K562 (cell line): ENCODE measurements at regions not wholly inside any gene's neighbourhood (a gene's known extent, or its start where the extent isn't known, plus 50 kb on each side); places are given as distances from the start of the nearest gene placed in this dataset.

Experiments
- ATAC-seq: fragments of 200-7000 bp; cut with Tn5 transposase; 3 replicates; pipeline ENCODE4 v1.9.1; 2020; ENCODE audit warnings: moderate library complexity
- BruUV-seq: library from RNA; stranded (reverse); fragments of 400-500 nt; replicated peaks from 2 replicates; lab custom pipeline; 2021; lab: Mats Ljungman, UMichigan
- CTCF ChIA-PET: fragments of 300-600 bp; formaldehyde crosslinking; extraction: SDS; loops from one replicate; lab custom pipeline; 2021; ENCODE audit warnings: low intra/inter-chr PET ratio; lab: Yijun Ruan, JAX
- POLR2A ChIA-PET: fragments of 300-600, 350-650 bp; sonication (Branson Sonifier 250); formaldehyde crosslinking; extraction: SDS; loops from one replicate; lab custom pipeline; 2021; ENCODE audit warnings: antibody characterized with exemption, inconsistent platforms; lab: Yijun Ruan, JAX
- DNase-seq, 4 experiments: peaks; one replicate each; pipeline versions ENCODE4 v3.0.0 to v3.0.0-alpha.2; 2011 to 2018; ENCODE audit warnings: low spot score in 3 of 4, mixed read lengths in 3 of 4; ENCODE audit errors: extremely low read depth in 1 of 4
- FAIRE-seq: peaks from 2 replicates; lab custom pipeline; 2011; peaks lifted over from hg19 to GRCh38; lab: Jason Lieb, UNC
- H2AFZ ChIP-seq: 2 replicates; pipeline ENCODE4 v1.6.0; 2011; ENCODE audit warnings: low read depth, low read length, control low read depth, inconsistent platforms
- H3K27ac ChIP-seq: fragments of 200-600 bp; 3 replicates; pipeline ENCODE4 v1.8.0; 2011; ENCODE audit warnings: low read depth, mild to moderate bottlenecking, control low read depth, inconsistent platforms, low read length, moderate library complexity, mixed read lengths; ENCODE audit errors: extremely low read depth
- H3K27me3 ChIP-seq, 2 experiments: fragments of 300-600 bp in 1 of 2; 2 replicates in 1 of 2; 3 replicates in 1 of 2; pipeline versions ENCODE4 v1.6.0 to v1.8.0; 2011; ENCODE audit warnings: inconsistent platforms in 2 of 2, low read length in 2 of 2, mild to moderate bottlenecking in 1 of 2, mixed read lengths in 1 of 2, moderate library complexity in 1 of 2; ENCODE audit not compliant: control insufficient read depth in 2 of 2, insufficient read depth in 2 of 2
- H3K36me3 ChIP-seq: fragments of 300-600 bp; 3 replicates; pipeline ENCODE4 v1.8.0; 2011; ENCODE audit warnings: mild to moderate bottlenecking, low read length, inconsistent platforms; ENCODE audit not compliant: control insufficient read depth, insufficient read depth
- H3K4me1 ChIP-seq, 2 experiments: fragments of 200-600 bp in 1 of 2; replicated peaks in 1 of 2; 2 replicates in 1 of 2; 3 replicates in 1 of 2; pipeline versions ENCODE4 v1.5.1 to v1.8.0; 2011; ENCODE audit warnings: inconsistent platforms in 2 of 2, low read length in 2 of 2, mild to moderate bottlenecking in 1 of 2, mixed read lengths in 1 of 2, moderate library complexity in 1 of 2; ENCODE audit not compliant: control insufficient read depth in 2 of 2, insufficient read depth in 2 of 2
- H3K4me2 ChIP-seq: 2 replicates; pipeline ENCODE4 v1.6.1; 2011; ENCODE audit warnings: low read length, control low read depth, inconsistent platforms, mixed read lengths; ENCODE audit not compliant: insufficient read depth
- H3K4me3 ChIP-seq: fragments of 200-600 bp; sonication (generic), shearing (Covaris generic); 2 replicates; pipeline ENCODE4 v1.5.1; 2016; ENCODE audit warnings: control low read depth, inconsistent platforms
- H3K79me2 ChIP-seq: fragments of 200-600 bp; 3 replicates; pipeline ENCODE4 v1.8.0; 2011; ENCODE audit warnings: low read length, inconsistent platforms; ENCODE audit not compliant: control insufficient read depth, insufficient read depth
- H3K9ac ChIP-seq, 2 experiments: 2 replicates each; pipeline versions ENCODE4 v1.6.0 to v1.6.1; 2011; ENCODE audit warnings: low read depth in 2 of 2, low read length in 2 of 2, control low read depth in 1 of 2, inconsistent platforms in 1 of 2, mild to moderate bottlenecking in 1 of 2, mixed read lengths in 1 of 2; ENCODE audit not compliant: insufficient read depth in 1 of 2
- H3K9me1 ChIP-seq: one replicate; pipeline ENCODE4 v1.6.0; 2011; ENCODE audit warnings: inconsistent platforms, mild to moderate bottlenecking, low read length, moderate library complexity; ENCODE audit not compliant: control insufficient read depth, insufficient read depth
- H3K9me3 ChIP-seq: replicated peaks from 2 replicates; pipeline ENCODE4 v1.5.1; 2011; ENCODE audit warnings: low read depth, low read length, inconsistent platforms; ENCODE audit not compliant: control insufficient read depth, insufficient read depth
- H4K20me1 ChIP-seq: replicated peaks from 2 replicates; pipeline ENCODE4 v1.6.1; 2011; ENCODE audit warnings: low read length, inconsistent platforms, mixed read lengths; ENCODE audit not compliant: control insufficient read depth, insufficient read depth
- CC2D1A ChIP-seq: fragments of 450-650 bp; IDR thresholded peaks from 2 replicates; pipeline ENCODE4 v1.6.1; 2017; ENCODE audit warnings: mild to moderate bottlenecking
- RAD51 ChIP-seq: fragments of 450-650 bp; IDR thresholded peaks from 2 replicates; pipeline ENCODE4 v1.7.1; 2016; ENCODE audit warnings: low read depth, mild to moderate bottlenecking, borderline replicate concordance
- SIX5 ChIP-seq, 2 experiments: IDR thresholded peaks; 2 replicates each; pipeline ENCODE4 v1.6.1; 2011; ENCODE audit warnings: low read length in 2 of 2, borderline replicate concordance in 1 of 2, low read depth in 1 of 2, mild to moderate bottlenecking in 1 of 2, moderate library complexity in 1 of 2; ENCODE audit not compliant: insufficient read depth in 1 of 2
- whole genome bisulfite sequencing: fragments of 100-300 bp; shearing (Covaris generic); methylation state at CpG from one replicate; pipeline ENCODE4 v1.1.6; 2016; ENCODE audit warnings: low coverage, mixed read lengths; ENCODE audit not compliant: insufficient coverage; ENCODE audit errors: missing lambda C conversion rate; 5-methylcytosine and 5-hydroxymethylcytosine counted together
- in situ Hi-C: fragments of 300-500 bp; cut with MboI; formaldehyde crosslinking; loops from 4 replicates; pipeline ENCODE4 v1.15.0; 2018; ENCODE audit warnings: inconsistent platforms, mixed read lengths
- intact Hi-C: fragments of 100-400 bp; cut with micrococcal nuclease; formaldehyde crosslinking; loops from 2 replicates; pipeline ENCODE4 v1.14.2; 2022
- TF ChIP-seq, protein P1 (sequence below): fragments of 200-800 bp; sonication (Bioruptor generic); IDR thresholded peaks from 2 replicates; pipeline ENCODE4 v1.6.1; 2016; ENCODE audit warnings: missing genetic modification characterization, missing compliant biosample characterization
- TF ChIP-seq, protein P2 (sequence below), 2 experiments: fragments of 150-350 bp in 1 of 2; IDR thresholded peaks; 2 replicates each; pipeline ENCODE4 v1.6.1; 2012 to 2016; ENCODE audit warnings: low read depth in 2 of 2, low read length in 2 of 2, mild to moderate bottlenecking in 1 of 2, moderate library complexity in 1 of 2
- TF ChIP-seq, protein P3 (sequence below), 2 experiments: IDR thresholded peaks; 2 replicates each; pipeline ENCODE4 v1.6.1; 2012; ENCODE audit warnings: improper control_type of control experiment in 2 of 2, low read depth in 2 of 2, low read length in 2 of 2, borderline replicate concordance in 1 of 2

DNA sequence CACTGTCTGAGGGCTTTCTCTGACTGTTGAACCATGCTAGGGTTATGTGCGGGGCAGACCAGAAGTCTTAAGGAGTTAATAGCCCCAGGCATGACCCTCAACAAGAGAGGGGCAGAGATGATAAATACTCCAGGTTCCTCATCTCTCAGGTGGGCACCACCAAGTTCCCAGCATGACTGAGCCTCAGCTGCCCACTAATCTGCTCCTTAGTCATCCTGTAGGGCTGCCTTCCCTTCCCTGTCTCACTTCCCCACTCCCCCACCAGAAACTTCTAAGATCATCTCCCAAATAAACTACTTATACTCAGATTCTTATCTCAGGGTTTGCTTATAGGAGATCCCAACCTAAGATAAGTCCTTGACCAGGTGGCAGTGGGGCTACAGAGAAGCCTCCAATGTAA, 101.7 kb upstream of the PRNP start:
- no peaks in the 10 kb centered on the region; a peak in 2 of 5 replicates for H3K27me3 ChIP-seq
- WGBS: 14% methylated on average over 1 of the region's 1 CpG
- H3K9me1 ChIP-seq: no peaks in the 10 kb centered on the region
- no peaks in the 10 kb centered on the region for H4K20me1 ChIP-seq
- intact Hi-C loops (no loop called here), in situ Hi-C loops (no loop called here)
- no peak overlapping the region for H2AFZ ChIP-seq
- CTCF ChIA-PET: no interaction called here
- no peaks in the 10 kb centered on the region for H3K4me1 ChIP-seq
- TF ChIP-seq SIX5 (IDR thresholded peaks at IDR 0.05; ENCODE audit: borderline replicate concordance in 1 of 2, insufficient read depth in 1 of 2, low read depth in 1 of 2, low read length in 2 of 2): no peak
- TF ChIP-seq, protein P1, sequence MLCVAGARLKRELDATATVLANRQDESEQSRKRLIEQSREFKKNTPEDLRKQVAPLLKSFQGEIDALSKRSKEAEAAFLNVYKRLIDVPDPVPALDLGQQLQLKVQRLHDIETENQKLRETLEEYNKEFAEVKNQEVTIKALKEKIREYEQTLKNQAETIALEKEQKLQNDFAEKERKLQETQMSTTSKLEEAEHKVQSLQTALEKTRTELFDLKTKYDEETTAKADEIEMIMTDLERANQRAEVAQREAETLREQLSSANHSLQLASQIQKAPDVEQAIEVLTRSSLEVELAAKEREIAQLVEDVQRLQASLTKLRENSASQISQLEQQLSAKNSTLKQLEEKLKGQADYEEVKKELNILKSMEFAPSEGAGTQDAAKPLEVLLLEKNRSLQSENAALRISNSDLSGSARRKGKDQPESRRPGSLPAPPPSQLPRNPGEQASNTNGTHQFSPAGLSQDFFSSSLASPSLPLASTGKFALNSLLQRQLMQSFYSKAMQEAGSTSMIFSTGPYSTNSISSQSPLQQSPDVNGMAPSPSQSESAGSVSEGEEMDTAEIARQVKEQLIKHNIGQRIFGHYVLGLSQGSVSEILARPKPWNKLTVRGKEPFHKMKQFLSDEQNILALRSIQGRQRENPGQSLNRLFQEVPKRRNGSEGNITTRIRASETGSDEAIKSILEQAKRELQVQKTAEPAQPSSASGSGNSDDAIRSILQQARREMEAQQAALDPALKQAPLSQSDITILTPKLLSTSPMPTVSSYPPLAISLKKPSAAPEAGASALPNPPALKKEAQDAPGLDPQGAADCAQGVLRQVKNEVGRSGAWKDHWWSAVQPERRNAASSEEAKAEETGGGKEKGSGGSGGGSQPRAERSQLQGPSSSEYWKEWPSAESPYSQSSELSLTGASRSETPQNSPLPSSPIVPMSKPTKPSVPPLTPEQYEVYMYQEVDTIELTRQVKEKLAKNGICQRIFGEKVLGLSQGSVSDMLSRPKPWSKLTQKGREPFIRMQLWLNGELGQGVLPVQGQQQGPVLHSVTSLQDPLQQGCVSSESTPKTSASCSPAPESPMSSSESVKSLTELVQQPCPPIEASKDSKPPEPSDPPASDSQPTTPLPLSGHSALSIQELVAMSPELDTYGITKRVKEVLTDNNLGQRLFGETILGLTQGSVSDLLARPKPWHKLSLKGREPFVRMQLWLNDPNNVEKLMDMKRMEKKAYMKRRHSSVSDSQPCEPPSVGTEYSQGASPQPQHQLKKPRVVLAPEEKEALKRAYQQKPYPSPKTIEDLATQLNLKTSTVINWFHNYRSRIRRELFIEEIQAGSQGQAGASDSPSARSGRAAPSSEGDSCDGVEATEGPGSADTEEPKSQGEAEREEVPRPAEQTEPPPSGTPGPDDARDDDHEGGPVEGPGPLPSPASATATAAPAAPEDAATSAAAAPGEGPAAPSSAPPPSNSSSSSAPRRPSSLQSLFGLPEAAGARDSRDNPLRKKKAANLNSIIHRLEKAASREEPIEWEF (CRISPR knock-in tag): no peak
- TF ChIP-seq, protein P2, sequence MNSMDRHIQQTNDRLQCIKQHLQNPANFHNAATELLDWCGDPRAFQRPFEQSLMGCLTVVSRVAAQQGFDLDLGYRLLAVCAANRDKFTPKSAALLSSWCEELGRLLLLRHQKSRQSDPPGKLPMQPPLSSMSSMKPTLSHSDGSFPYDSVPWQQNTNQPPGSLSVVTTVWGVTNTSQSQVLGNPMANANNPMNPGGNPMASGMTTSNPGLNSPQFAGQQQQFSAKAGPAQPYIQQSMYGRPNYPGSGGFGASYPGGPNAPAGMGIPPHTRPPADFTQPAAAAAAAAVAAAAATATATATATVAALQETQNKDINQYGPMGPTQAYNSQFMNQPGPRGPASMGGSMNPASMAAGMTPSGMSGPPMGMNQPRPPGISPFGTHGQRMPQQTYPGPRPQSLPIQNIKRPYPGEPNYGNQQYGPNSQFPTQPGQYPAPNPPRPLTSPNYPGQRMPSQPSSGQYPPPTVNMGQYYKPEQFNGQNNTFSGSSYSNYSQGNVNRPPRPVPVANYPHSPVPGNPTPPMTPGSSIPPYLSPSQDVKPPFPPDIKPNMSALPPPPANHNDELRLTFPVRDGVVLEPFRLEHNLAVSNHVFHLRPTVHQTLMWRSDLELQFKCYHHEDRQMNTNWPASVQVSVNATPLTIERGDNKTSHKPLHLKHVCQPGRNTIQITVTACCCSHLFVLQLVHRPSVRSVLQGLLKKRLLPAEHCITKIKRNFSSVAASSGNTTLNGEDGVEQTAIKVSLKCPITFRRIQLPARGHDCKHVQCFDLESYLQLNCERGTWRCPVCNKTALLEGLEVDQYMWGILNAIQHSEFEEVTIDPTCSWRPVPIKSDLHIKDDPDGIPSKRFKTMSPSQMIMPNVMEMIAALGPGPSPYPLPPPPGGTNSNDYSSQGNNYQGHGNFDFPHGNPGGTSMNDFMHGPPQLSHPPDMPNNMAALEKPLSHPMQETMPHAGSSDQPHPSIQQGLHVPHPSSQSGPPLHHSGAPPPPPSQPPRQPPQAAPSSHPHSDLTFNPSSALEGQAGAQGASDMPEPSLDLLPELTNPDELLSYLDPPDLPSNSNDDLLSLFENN (IDR thresholded peaks at IDR 0.05; ENCODE audit: low read depth in 2 of 2, low read length in 2 of 2): no peak
- TF ChIP-seq RAD51: no peak
- TF ChIP-seq, protein P3, sequence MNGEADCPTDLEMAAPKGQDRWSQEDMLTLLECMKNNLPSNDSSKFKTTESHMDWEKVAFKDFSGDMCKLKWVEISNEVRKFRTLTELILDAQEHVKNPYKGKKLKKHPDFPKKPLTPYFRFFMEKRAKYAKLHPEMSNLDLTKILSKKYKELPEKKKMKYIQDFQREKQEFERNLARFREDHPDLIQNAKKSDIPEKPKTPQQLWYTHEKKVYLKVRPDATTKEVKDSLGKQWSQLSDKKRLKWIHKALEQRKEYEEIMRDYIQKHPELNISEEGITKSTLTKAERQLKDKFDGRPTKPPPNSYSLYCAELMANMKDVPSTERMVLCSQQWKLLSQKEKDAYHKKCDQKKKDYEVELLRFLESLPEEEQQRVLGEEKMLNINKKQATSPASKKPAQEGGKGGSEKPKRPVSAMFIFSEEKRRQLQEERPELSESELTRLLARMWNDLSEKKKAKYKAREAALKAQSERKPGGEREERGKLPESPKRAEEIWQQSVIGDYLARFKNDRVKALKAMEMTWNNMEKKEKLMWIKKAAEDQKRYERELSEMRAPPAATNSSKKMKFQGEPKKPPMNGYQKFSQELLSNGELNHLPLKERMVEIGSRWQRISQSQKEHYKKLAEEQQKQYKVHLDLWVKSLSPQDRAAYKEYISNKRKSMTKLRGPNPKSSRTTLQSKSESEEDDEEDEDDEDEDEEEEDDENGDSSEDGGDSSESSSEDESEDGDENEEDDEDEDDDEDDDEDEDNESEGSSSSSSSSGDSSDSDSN (IDR thresholded peaks at IDR 0.05; ENCODE audit: borderline replicate concordance in 1 of 2, low read depth in 2 of 2, low read length in 2 of 2): no peak
- TF ChIP-seq CC2D1A: no peak
- no peak overlapping the region for H3K9ac ChIP-seq
- DNase-seq (no peak), ATAC-seq (no peak), FAIRE-seq (no peak)
- no peaks in the 10 kb centered on the region for H3K36me3 ChIP-seq
- BruUV-seq: no TSS peak
- H3K27ac ChIP-seq: no peak overlapping the region
- POLR2A ChIA-PET: interaction anchor here (0.7 kb wide), 1 partner anchor 111 kb away, joined by 3 read pairs; no protein-coding TSS in a partner anchor
- no peak overlapping the region for H3K4me3 ChIP-seq
- H3K79me2 ChIP-seq: no peaks in the 10 kb centered on the region
- no peak overlapping the region for H3K4me2 ChIP-seq
- no peaks in the 10 kb centered on the region for H3K9me3 ChIP-seq
